GM18505 (cell line): ENCODE measurements at regions not wholly inside any gene's neighbourhood (a gene's known extent, or its start where the extent isn't known, plus 50 kb on each side); places are given as distances from the start of the nearest gene placed in this dataset.

Experiments
- ATAC-seq: cut with Tn5 transposase; IDR thresholded peaks from one replicate; pipeline ENCODE4 v1.9.1; 2021; ENCODE audit not compliant: unreplicated experiment
- POLR2A ChIP-seq: IDR thresholded peaks from 4 replicates; pipeline ENCODE4 v1.6.1; 2011; ENCODE audit warnings: borderline replicate concordance; ENCODE audit not compliant: insufficient read depth, insufficient read length; ENCODE audit errors: extremely low read depth

GRCh38 chr7:155918720-155919390 is 106.6 kb upstream of the SHH start:
- TF ChIP-seq POLR2A: no peak
- ATAC-seq: no peak

- no peak for TF ChIP-seq POLR2A
- no peak for ATAC-seq
Measured at GRCh38 chr7:155917836-155918430, 105.7 kb upstream of the SHH start.

- no peak for TF ChIP-seq POLR2A
- ATAC-seq: no peak
Measured at GRCh38 chr7:155916926-155917655, 104.8 kb upstream of the SHH start.

GRCh38 chr7:155914341-155914740 is 102.1 kb upstream of the SHH start:
- TF ChIP-seq POLR2A: no peak
- no peak for ATAC-seq

GRCh38 chr7:155913719-155914118 is 101.5 kb upstream of the SHH start:
- ATAC-seq: no peak

GRCh38 chr7:155913291-155913690 is 101.0 kb upstream of the SHH start:
- no peak for ATAC-seq
- no peak for TF ChIP-seq POLR2A

More at GRCh38 chr7:155913719-155914118, 101.5 kb upstream of the SHH start:
- no peak for TF ChIP-seq POLR2A

- TF ChIP-seq POLR2A: no peak
- ATAC-seq: no peak
Measured at GRCh38 chr7:155911471-155912105, 99.3 kb upstream of the SHH start.

GRCh38 chr7:155908385-155908784 is 96.1 kb upstream of the SHH start:
- TF ChIP-seq POLR2A: no peak
- ATAC-seq: no peak

GRCh38 chr7:155907450-155908200 is 95.4 kb upstream of the SHH start:
- no peak for TF ChIP-seq POLR2A
- no peak for ATAC-seq

GRCh38 chr7:155901176-155901575 is 88.9 kb upstream of the SHH start:
- no peak for ATAC-seq
- no peak for TF ChIP-seq POLR2A

- TF ChIP-seq POLR2A: no peak
- no peak for ATAC-seq
Measured at GRCh38 chr7:155899596-155899995, 87.3 kb upstream of the SHH start.

- TF ChIP-seq POLR2A: no peak
- no peak for ATAC-seq
Measured at GRCh38 chr7:155897758-155898386, 85.6 kb upstream of the SHH start.
